ENCODE measurements at regions not wholly inside any gene's neighbourhood (a gene's known extent, or its start where the extent isn't known, plus 50 kb on each side); places are given as distances from the start of the nearest gene placed in this dataset.

GRCh38 chr6:163675611-163676010 lies 261.1 kb downstream of the QKI start:
- TF ChIP-seq CTCF (IDR thresholded peaks at IDR 0.05) = no peak
- no peak for TF ChIP-seq POLR2A (IDR thresholded peaks at IDR 0.05)
